ENCODE measurements at regions not wholly inside any gene's neighbourhood (a gene's known extent, or its start where the extent isn't known, plus 50 kb on each side); places are given as distances from the start of the nearest gene placed in this dataset.

DNA sequence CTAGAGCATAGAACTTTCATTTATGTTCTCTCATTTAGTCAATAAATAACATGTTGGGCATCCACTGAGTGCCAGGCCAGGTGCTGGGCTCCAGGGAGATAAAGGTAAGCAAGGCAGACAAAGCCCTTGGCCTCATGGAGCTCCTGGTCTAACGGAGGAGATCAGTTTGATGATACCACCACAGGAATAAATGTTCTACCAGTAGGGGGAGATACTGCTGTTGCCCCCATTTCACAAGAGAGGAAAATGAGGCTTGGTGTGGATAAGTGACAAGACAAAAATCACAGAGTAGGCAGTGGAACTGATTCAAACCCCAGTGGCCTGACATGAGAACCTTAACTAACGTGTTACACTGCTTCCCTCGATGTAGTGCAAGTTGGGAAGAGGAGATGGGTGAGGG lies 80.4 kb upstream of the ERCC4 start:
- TF ChIP-seq, protein P1, sequence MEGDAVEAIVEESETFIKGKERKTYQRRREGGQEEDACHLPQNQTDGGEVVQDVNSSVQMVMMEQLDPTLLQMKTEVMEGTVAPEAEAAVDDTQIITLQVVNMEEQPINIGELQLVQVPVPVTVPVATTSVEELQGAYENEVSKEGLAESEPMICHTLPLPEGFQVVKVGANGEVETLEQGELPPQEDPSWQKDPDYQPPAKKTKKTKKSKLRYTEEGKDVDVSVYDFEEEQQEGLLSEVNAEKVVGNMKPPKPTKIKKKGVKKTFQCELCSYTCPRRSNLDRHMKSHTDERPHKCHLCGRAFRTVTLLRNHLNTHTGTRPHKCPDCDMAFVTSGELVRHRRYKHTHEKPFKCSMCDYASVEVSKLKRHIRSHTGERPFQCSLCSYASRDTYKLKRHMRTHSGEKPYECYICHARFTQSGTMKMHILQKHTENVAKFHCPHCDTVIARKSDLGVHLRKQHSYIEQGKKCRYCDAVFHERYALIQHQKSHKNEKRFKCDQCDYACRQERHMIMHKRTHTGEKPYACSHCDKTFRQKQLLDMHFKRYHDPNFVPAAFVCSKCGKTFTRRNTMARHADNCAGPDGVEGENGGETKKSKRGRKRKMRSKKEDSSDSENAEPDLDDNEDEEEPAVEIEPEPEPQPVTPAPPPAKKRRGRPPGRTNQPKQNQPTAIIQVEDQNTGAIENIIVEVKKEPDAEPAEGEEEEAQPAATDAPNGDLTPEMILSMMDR (IDR thresholded peaks at IDR 0.05; ENCODE audit: low read length) = peak; percentile 51; the same call in 1 of the 2 replicates
- TF ChIP-seq EZH2 (IDR thresholded peaks at IDR 0.05; ENCODE audit: borderline replicate concordance, low read length) = no peak
